Choroid plexus epithelial cell (primary cell): ENCODE measurements at regions not wholly inside any gene's neighbourhood (a gene's known extent, or its start where the extent isn't known, plus 50 kb on each side); places are given as distances from the start of the nearest gene placed in this dataset.

Source experiments
- DNase-seq: peaks from one replicate; pipeline ENCODE4 v3.0.0-alpha.2; 2010; ENCODE audit warnings: low read depth
- H3K4me3 ChIP-seq: 2 replicates; pipeline ENCODE4 v1.5.1; 2011; ENCODE audit warnings: low read depth, mild to moderate bottlenecking, control low read depth, low read length, moderate library complexity
- TF ChIP-seq, protein P1 (sequence below): conservative IDR thresholded peaks from 2 replicates; pipeline ENCODE4 v1.5.1; 2011; ENCODE audit warnings: low read depth, mild to moderate bottlenecking, control low read depth, inconsistent platforms, low read length, moderate library complexity

DNA sequence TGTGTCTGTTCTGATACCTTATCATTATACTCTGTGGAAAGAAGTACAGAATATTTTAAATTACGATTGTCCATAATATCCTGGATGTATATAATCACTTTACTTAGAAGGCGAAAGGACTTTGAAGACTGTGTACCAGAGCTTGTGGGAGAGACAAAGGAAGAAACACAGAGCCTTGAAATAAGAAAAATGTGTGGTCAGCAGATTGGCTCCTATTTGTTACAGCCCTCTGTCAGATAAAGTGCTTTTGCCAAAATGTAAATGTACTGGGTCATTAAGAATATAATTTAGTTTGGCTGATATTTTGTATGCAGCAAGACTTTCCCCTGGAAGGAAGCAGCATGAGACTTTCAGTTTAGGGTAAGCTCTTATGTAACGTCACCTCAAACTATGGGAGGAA is 443.1 kb downstream of the CCDC85A start:
- H3K4me3 ChIP-seq: no peak overlapping the region
- DNase-seq: no peak
- TF ChIP-seq, protein P1, sequence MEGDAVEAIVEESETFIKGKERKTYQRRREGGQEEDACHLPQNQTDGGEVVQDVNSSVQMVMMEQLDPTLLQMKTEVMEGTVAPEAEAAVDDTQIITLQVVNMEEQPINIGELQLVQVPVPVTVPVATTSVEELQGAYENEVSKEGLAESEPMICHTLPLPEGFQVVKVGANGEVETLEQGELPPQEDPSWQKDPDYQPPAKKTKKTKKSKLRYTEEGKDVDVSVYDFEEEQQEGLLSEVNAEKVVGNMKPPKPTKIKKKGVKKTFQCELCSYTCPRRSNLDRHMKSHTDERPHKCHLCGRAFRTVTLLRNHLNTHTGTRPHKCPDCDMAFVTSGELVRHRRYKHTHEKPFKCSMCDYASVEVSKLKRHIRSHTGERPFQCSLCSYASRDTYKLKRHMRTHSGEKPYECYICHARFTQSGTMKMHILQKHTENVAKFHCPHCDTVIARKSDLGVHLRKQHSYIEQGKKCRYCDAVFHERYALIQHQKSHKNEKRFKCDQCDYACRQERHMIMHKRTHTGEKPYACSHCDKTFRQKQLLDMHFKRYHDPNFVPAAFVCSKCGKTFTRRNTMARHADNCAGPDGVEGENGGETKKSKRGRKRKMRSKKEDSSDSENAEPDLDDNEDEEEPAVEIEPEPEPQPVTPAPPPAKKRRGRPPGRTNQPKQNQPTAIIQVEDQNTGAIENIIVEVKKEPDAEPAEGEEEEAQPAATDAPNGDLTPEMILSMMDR: no peak

DNA sequence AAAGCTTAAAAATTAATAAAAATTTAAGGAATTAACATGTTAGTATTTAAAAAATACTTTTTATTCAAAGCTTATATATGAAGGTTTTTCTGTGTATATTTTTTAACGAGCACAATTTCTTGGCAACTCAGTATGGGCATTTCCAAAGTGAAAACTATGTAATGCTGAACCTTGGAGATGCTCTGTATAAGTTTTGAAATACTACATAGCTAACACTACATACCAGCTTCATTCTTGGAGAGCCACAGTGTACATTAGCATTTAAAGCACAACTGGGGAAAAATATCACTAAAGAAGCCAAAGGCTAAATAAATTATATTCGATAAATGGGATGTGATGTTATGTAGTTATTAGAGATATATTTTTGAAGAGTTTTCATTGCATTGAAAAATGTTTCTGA is 446.5 kb downstream of the CCDC85A start:
- H3K4me3 ChIP-seq: no peak overlapping the region
- TF ChIP-seq, protein P1: no peak
- no peak for DNase-seq

DNA sequence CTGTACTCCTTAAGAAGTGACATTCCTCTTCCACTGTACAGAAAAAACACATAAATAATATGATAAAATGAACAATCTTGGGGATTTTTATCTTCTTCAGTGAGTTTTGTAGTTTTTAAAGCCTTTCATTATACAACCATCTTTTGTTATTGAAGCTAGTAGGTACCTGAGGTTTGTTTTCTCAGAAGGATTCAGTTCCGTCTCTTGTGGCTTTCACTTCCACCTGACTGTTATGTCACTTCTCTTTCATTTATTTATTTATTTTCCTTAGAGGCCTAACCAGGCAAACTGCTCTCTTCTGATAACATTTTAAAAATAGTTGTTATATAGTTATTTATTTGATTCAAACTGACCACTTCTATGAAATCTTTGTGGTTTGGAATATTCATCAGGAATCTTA is 464.2 kb downstream of the CCDC85A start:
- no peak overlapping the region for H3K4me3 ChIP-seq
- TF ChIP-seq, protein P1: no peak
- DNase-seq: no peak

DNA sequence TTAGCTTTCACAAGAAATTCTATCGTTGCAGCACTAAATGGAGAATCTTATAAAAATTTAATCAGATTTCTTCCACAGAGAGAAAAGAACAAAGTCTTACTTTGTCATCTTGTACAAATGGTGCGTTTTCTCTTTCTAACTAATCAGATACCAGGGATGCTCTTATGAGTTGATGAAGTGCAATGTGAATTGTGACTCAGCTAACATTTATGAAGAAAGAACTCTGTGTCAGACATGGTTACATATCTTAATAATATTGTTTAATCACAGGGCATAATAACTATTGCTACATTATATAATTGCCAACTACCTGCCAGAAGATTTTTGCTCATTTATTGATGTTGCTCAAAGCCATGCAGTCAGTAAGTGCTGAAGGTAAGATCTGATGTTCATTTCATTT is 465.0 kb downstream of the CCDC85A start:
- DNase-seq: no peak
- H3K4me3 ChIP-seq: no peak overlapping the region
- TF ChIP-seq, protein P1: no peak

DNA sequence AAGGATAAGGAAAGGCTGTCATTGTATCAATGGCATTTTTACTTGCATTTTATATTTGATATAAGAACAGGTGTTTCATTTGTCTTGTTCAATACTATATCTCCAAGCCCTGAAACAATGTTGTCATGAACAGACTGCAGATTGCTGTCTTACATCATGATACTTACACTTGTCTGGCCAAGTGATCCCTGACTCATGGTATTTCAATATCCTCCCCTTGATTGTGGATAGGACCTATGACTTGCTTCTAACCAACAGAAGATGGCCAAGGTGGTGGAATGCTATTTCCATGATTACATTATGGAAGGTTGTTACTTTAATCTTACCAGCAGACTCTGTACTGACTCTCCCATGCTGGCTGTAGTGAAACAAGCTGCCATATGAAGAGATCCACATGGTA is 471.1 kb downstream of the CCDC85A start:
- no peak overlapping the region for H3K4me3 ChIP-seq
- TF ChIP-seq, protein P1: no peak
- no peak for DNase-seq

DNA sequence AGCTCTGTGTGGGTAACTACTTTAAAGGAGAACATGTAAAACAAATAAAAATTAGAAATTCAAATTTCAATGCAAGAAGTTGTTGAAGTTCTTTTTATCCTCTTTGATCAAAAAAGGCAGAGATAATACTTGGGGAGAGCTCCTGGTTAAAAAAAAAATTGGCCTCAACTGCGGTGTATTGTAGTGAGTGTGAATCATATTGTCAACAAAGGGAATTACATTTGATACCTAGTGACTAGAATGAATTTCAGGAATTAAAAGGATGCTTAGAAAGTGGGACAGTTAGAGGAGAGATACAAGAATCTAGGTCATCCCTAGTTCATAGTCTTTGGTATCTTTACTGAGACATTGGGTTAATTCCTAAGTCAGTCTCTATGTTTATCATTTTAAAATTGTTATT is 473.0 kb downstream of the CCDC85A start:
- no peak overlapping the region for H3K4me3 ChIP-seq
- no peak for DNase-seq
- TF ChIP-seq, protein P1: no peak

DNA sequence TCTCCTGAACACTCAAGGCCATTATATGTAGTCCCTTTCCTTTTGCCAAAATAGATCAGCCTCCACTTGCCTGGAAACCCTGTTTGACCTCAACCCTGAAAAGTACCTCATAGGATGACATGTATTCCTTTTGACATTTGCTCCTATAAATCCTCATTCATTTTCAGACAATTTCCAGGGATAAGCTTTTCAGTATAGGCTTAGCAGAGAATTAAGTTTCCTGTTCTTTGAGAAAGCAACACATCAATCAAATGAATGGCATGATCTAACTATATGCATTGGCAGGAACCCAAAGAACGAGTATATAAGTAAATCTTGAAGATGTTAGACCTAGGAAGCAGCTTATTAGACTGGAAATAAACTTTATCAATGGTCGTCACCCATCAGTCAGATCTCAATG is 483.0 kb downstream of the CCDC85A start:
- TF ChIP-seq, protein P1: no peak
- DNase-seq: no peak
- no peak overlapping the region for H3K4me3 ChIP-seq
